ENCODE measurements at regions not wholly inside any gene's neighbourhood (a gene's known extent, or its start where the extent isn't known, plus 50 kb on each side); places are given as distances from the start of the nearest gene placed in this dataset.

GRCh38 chr1:221431961-221432360, 309.9 kb downstream of the DUSP10 start:
- DNase-seq (ENCODE audit: low spot score), result no peak

- peak; percentile 23 for DNase-seq (ENCODE audit: low spot score)
These were observed 306.4 kb downstream of the DUSP10 start for GRCh38 chr1:221435504-221435904.

- DNase-seq (ENCODE audit: low spot score), result no peak
These were observed 304.7 kb downstream of the DUSP10 start for GRCh38 chr1:221437171-221437570.

- DNase-seq (ENCODE audit: low spot score), result no peak
These were observed 304.0 kb downstream of the DUSP10 start for GRCh38 chr1:221437926-221438325.

GRCh38 chr1:221439008-221439746, 302.7 kb downstream of the DUSP10 start:
- no peak for DNase-seq (ENCODE audit: low spot score)

GRCh38 chr1:221439747-221440501, 302.0 kb downstream of the DUSP10 start:
- DNase-seq (ENCODE audit: low spot score), result no peak

- no peak for DNase-seq (ENCODE audit: low spot score)
These were observed 301.2 kb downstream of the DUSP10 start for GRCh38 chr1:221440658-221441057.

GRCh38 chr1:221442056-221442455, 299.8 kb downstream of the DUSP10 start:
- DNase-seq (ENCODE audit: low spot score), result no peak

- no peak for DNase-seq (ENCODE audit: low spot score)
These were observed 297.5 kb downstream of the DUSP10 start for GRCh38 chr1:221444346-221444745.

GRCh38 chr1:221448585-221449175, 293.2 kb downstream of the DUSP10 start:
- DNase-seq (ENCODE audit: low spot score), result no peak

- DNase-seq (ENCODE audit: low spot score), result no peak
These were observed 292.7 kb downstream of the DUSP10 start for GRCh38 chr1:221449194-221449593.

GRCh38 chr1:221449801-221450470, 292.0 kb downstream of the DUSP10 start:
- DNase-seq (ENCODE audit: low spot score), result no peak

GRCh38 chr1:221451741-221452140, 290.1 kb downstream of the DUSP10 start:
- DNase-seq (ENCODE audit: low spot score), result no peak

- no peak for DNase-seq (ENCODE audit: low spot score)
These were observed 287.8 kb downstream of the DUSP10 start for GRCh38 chr1:221454096-221454495.

- DNase-seq (ENCODE audit: low spot score), result no peak
These were observed 285.0 kb downstream of the DUSP10 start for GRCh38 chr1:221456918-221457317.

GRCh38 chr1:221457685-221458446, 284.0 kb downstream of the DUSP10 start:
- no peak for DNase-seq (ENCODE audit: low spot score)

- DNase-seq (ENCODE audit: low spot score), result no peak
These were observed 283.3 kb downstream of the DUSP10 start for GRCh38 chr1:221458447-221459156.

GRCh38 chr1:221459558-221459957, 282.3 kb downstream of the DUSP10 start:
- DNase-seq (ENCODE audit: low spot score), result no peak

GRCh38 chr1:221462345-221462744, 279.5 kb downstream of the DUSP10 start:
- DNase-seq (ENCODE audit: low spot score), result no peak

GRCh38 chr1:221468546-221468945, 273.3 kb downstream of the DUSP10 start:
- no peak for DNase-seq (ENCODE audit: low spot score)

GRCh38 chr1:221469476-221469875, 272.4 kb downstream of the DUSP10 start:
- DNase-seq (ENCODE audit: low spot score), result no peak

Data from HuH-7 (cell line).